Panc1 (cell line): ENCODE measurements at regions not wholly inside any gene's neighbourhood (a gene's known extent, or its start where the extent isn't known, plus 50 kb on each side); places are given as distances from the start of the nearest gene placed in this dataset.

Source experiments
- POLR2AphosphoS5 ChIP-seq: IDR thresholded peaks from 2 replicates; pipeline ENCODE4 v1.6.1; 2012; ENCODE audit warnings: mild to moderate bottlenecking, low read depth, low read length, moderate library complexity
- SIN3A ChIP-seq: IDR thresholded peaks from 2 replicates; pipeline ENCODE4 v1.6.1; 2012; ENCODE audit warnings: low read depth, mild to moderate bottlenecking, low read length, moderate library complexity, borderline replicate concordance; ENCODE audit not compliant: insufficient read depth
- TF ChIP-seq, protein P1 (sequence below): fragments of 450-650 bp; IDR thresholded peaks from 2 replicates; pipeline ENCODE4 v1.5.1; 2017; ENCODE audit warnings: mild to moderate bottlenecking

DNA sequence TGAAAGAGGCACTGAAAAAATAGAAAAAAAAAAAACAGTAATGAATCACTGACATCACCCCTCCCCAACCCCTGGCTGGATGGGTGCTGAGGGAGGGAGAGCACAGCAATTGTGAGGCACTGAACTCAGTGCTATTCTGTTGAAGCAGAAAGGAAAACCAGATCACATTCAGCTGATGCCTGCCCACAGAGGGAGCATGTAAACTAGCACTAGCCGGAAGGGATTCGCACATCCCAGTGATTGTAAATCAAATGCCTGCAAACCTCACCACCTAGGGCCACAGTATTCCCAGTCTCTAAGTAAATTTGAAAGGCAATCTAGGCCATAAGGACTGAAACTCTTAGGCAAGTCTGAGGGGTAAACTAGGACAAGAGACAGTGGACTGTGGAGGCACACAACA lies 772.0 kb upstream of the CCDC179 start:
- TF ChIP-seq, protein P1, sequence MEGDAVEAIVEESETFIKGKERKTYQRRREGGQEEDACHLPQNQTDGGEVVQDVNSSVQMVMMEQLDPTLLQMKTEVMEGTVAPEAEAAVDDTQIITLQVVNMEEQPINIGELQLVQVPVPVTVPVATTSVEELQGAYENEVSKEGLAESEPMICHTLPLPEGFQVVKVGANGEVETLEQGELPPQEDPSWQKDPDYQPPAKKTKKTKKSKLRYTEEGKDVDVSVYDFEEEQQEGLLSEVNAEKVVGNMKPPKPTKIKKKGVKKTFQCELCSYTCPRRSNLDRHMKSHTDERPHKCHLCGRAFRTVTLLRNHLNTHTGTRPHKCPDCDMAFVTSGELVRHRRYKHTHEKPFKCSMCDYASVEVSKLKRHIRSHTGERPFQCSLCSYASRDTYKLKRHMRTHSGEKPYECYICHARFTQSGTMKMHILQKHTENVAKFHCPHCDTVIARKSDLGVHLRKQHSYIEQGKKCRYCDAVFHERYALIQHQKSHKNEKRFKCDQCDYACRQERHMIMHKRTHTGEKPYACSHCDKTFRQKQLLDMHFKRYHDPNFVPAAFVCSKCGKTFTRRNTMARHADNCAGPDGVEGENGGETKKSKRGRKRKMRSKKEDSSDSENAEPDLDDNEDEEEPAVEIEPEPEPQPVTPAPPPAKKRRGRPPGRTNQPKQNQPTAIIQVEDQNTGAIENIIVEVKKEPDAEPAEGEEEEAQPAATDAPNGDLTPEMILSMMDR: no peak
- TF ChIP-seq POLR2AphosphoS5 (no peak), SIN3A (no peak)
